ENCODE measurements at regions not wholly inside any gene's neighbourhood (a gene's known extent, or its start where the extent isn't known, plus 50 kb on each side); places are given as distances from the start of the nearest gene placed in this dataset.

DNA sequence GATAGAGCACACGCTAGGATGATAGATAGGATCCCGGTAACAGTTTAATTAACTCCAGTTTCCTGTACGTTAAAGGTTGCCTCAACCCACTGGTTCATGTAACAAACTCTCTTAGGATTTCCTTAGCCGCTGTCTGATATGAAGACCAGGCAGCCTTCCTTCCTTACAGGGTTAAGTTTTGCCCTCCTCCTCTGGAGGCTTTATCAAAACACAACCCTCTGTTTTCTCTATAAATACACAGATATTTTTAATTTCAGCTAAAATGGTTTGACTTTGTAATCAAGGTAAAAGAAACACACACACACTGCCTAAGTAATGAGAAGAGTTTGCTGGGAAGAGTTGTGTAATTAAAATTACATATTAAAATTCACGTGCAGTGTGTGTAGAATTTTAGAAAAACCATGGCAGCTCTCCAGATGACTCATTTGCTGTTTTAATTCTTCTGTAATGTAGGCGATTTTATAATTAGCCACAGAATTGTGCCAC, 369.8 kb downstream of the CSNK1G3 start:
- DNase-seq (ENCODE audit: low spot score) = no peak
- intact Hi-C loops (cut with DNase I) = loop anchor here in 1 of 2 donors (10.0 kb wide), 1 partner anchor 187 kb away; no protein-coding TSS in a partner anchor

DNA sequence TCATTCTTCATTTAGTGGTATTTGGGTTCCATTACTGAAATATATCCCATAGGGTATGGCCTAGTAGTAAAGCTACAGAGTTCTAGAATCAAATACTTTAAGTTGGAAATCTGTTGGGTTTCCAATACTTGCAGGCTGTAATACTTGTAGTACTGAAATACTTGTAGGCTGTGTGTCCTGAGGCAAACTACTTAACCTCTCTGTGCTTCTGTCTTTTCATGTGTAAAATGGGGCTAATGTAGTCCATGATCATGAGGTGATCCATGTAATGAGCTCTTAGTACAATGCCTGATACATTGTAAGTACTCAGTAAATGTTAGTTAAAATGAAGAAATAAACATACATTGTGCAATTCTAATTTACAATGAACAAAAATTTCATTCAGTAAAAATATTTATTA, 368.9 kb downstream of the CSNK1G3 start:
- DNase-seq (ENCODE audit: low spot score) = no peak
- intact Hi-C loops (cut with DNase I) = loop anchor here in 1 of 2 donors (10.0 kb wide), 1 partner anchor 186 kb away; no protein-coding TSS in a partner anchor

DNA sequence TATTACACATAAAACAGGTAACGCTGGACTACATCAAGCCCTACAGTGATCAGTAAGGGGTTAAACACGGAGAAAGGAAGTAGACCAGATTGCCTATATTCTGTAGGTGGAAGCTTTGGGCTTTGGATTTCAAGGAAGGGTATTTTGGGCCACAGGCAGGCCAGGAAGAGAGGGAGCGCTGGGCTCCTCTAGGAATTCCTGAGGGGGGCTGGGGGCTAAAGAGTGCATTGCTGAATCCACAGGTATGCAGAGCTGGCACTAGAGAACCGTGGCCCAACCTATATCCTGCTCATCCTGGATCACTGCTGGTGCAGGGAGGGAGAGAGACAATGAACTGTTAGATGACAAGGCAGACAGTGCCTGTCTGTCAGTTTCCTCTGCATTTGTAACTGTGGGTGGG, 367.1 kb downstream of the CSNK1G3 start:
- intact Hi-C loops (cut with DNase I) = no loop called here
- DNase-seq (ENCODE audit: low spot score) = no peak

DNA sequence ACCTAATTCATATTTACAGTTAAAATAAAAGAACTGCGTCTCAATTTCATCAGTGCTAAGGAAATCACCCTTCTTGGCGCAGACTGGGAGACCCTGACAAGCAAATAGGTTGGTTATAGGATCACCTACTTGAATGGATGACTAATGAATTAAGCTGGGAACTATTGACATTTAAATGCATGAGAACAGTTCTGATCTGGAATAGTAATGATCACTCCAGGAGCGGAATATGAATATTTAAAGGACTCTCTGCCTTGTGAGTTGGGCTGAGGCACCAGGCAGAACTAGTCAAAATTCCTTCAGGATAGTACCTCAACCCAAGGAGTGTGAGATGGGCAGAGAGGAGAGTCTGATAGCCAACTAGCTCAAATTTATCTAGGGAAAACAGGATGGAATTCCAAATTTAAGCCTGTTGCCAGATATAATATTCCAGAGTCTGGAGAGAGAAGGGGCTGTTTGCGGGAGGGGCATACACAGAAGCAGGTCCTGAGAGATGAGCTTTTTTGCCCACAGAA, 364.4 kb downstream of the CSNK1G3 start:
- intact Hi-C loops (cut with DNase I) = no loop called here
- DNase-seq (ENCODE audit: low spot score) = no peak

DNA sequence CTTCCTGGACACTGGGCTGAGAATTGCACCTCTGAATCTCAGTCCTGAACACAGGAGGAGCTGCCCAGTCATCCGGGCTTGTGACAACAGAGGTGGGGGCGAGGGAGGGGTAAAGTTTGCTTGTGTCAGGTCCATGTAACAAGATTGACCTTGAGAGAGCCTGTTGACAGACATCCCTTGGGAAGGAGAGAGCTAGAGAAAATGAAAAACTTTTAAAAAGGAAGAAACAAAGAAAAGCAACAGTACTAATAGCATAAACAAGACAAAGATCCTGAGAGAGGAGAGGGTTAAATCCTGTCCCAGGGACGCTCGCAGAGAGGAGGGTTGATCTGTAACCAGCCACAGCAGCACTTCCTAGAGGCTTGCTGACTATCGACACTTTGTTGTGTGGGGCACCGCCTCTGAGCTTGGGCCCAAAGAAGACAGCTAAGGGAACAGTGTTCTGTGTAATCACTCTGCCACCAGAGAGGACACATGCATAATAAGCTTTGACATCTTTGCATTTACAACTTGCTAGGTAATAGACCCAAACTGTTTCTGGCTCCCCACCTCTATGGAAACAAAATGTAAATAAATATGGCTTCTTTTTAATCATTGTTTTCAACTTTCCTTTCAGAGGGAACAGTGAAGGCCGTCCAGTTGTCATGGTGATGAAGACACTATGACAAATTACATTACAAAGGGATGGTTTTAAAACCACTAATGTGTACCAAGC, 363.7 kb downstream of the CSNK1G3 start:
- intact Hi-C loops (cut with DNase I) = no loop called here
- no peak for DNase-seq (ENCODE audit: low spot score)

DNA sequence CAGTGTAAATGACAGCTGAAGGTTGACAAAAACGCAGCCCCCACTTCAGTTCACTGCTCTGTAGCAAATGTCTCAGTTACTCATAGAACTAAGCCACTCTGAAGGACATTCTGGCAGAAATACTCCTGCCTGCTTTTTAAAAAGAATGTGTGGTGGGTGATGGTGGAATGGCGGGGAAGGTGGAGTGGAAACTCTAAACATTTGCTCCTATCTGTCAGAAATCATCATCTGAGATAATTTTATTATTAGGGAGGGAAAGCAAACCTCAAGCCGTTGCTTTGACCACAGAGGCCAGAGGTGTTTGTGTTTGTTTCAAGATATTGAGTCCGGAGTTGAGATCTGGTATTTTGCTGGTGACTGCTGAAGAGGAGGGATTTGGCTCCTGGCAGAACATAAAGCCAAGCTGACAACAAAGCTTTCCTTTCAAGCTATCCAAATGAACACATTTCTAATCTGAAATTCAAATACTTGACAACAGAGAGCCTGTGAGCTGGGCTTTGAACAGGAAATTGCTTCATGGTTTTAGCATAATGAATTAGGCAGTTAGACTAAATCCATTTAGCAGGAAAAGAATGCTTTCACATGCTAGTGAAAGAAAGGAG, 362.7 kb downstream of the CSNK1G3 start:
- intact Hi-C loops (cut with DNase I) = no loop called here
- DNase-seq (ENCODE audit: low spot score) = no peak

DNA sequence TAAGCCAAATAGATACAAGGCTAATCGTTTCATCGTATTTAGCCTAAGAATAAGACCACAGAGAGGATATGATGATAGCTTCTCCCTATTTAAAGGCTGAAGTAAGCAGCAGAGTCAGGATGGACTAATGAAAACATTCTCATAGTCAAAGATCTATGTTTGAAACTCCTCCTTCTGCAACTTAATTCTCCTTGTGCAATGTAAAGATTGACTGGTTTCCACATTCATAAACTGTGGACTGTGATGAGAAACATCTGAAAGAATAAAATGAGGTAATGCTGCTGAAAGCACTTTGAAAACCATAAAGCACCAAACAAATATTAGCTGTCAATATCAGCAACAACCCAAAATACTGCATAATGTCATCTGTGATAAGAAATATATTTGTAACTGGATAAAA, 361.9 kb downstream of the CSNK1G3 start:
- DNase-seq (ENCODE audit: low spot score) = no peak
- intact Hi-C loops (cut with DNase I) = no loop called here

- intact Hi-C loops (cut with DNase I) = no loop called here
- no peak for DNase-seq (ENCODE audit: low spot score)
Measured at GRCh38 chr5:123871373-123871772, 359.4 kb downstream of the CSNK1G3 start.

DNA sequence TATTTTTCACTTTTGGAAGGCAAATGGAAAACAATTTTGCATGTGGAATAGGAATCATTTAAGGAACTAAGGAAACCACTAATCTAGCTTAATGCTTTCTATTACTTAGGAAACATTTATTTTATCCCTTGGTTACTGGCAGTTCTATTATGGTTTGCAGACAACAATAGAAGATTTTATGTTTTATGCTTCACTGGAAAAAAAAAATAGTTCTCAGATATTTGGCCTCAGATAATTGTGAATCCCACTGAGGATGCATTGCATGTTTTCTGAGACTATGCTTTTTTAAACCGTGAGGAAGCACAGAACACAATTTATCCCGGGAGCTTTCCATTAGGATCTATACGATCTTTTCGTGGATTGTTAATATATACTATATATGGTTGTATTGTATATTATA, 356.9 kb downstream of the CSNK1G3 start:
- intact Hi-C loops (cut with DNase I) = no loop called here
- no peak for DNase-seq (ENCODE audit: low spot score)

DNA sequence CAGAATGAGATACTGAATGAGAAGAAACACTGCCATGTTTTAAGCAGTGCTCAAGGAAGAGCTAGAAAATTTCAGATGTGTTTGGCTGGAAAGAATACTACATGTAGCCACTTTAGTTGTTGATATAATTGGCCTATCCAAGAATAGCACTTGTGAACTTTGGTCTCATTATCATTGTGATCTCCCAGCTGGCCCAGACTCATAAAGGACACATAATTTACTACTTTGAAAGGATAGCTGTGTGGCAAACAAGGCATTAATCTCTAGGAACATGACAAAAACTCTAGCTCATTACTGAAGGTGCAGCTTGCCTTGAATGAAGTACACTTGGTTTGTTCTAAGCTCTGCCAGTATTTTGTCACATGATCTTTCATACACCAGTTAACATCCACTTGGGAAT, 356.3 kb downstream of the CSNK1G3 start:
- DNase-seq (ENCODE audit: low spot score) = no peak
- intact Hi-C loops (cut with DNase I) = no loop called here

DNA sequence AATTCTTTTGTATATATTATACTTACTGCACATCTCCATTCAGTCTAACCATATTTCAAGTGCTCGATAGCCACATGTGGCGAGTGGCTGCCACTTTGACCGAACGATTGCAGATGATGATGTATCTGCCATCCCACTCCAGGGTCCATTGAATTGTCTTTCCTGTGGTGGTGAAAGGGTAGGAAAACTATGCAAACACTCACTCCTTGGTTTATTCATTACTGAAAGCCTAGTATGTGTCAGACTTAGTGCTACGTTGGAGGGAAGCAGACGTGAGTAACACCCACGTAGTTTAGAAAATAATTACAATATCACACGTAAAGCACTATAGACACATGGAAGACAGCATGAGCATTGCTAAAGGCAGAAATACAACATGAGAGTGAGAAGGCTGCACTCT, 353.7 kb downstream of the CSNK1G3 start:
- intact Hi-C loops (cut with DNase I) = no loop called here
- no peak for DNase-seq (ENCODE audit: low spot score)

DNA sequence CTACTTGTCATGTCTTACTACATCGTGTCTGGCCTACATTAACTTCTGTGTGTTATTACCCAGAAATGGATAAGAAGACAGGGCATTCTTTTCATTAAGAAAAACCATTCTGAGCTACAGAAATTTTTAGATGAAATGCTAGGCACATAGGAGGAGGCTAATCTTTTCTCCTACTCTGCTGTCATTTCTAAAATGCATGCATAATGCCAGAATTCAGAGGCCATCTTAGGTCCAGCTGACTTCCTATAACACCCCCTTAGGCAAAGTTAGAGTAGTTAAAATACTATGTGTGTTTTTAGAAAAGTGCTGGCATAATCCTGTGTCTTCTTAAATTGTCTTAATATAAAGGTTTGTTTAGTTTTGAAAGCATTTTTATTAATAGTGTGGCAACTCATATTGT, 352.6 kb downstream of the CSNK1G3 start:
- no peak for DNase-seq (ENCODE audit: low spot score)
- intact Hi-C loops (cut with DNase I) = no loop called here

DNA sequence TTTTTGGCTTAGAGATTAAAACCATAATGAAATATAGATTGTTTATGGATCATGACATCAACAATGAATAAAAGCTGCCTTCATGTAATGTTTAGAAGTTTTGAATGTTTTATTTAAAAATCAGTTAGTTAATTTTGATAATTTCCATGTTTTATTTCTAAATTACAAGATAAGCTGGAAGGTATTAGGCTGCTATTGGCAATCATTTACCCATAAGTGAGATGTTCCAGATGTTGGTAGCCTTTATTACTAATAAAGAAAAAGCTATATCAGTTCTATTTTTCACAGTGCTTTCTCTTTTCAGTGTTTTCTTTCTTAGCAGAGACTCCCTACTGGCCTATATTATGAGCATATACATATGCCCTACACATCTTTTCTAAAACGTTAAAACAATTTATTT, 347.0 kb downstream of the CSNK1G3 start:
- DNase-seq (ENCODE audit: low spot score) = no peak
- intact Hi-C loops (cut with DNase I) = no loop called here

DNA sequence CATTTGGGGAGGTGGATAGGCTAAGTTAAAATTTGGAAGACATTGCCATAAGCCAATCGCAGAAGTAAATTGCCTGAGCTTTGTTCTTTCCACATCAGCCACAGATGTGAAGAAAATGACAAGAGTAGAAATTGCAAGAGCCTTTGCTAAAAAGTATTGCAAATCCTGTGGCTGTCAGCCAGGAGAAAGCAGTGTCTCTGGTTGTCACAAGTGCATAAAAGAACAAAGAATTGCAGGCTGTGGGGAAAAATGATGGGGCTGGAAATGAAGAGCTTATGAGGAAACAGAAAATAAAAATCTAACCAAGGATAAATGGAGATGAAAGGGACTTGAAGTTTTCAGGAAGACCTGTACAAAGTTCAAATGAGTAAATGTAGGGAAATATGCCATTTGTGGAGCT, 344.8 kb downstream of the CSNK1G3 start:
- intact Hi-C loops (cut with DNase I) = no loop called here
- no peak for DNase-seq (ENCODE audit: low spot score)

DNA sequence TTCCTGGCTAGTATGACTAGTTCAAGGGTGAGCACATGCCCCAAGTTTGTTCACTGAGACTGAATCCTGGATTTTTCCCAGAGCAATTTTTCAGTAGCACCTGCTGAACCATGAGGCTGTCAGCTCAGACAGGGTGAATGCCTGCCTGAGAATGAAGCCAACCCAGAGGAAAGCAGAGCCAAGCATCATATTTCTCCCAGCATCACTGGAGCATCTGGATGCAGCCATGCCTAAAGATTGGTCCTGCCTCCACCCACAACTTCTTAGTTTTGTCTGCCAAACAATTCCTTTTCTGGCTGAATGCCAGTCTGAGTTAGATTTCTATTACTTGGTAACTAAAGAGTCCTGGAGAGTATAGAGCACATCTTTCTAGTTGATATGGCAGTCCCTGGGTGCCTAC, 343.6 kb downstream of the CSNK1G3 start:
- DNase-seq (ENCODE audit: low spot score) = no peak
- intact Hi-C loops (cut with DNase I) = no loop called here

GRCh38 chr5:123845356-123846100, 333.6 kb downstream of the CSNK1G3 start:
- intact Hi-C loops (cut with DNase I) = no loop called here

DNA sequence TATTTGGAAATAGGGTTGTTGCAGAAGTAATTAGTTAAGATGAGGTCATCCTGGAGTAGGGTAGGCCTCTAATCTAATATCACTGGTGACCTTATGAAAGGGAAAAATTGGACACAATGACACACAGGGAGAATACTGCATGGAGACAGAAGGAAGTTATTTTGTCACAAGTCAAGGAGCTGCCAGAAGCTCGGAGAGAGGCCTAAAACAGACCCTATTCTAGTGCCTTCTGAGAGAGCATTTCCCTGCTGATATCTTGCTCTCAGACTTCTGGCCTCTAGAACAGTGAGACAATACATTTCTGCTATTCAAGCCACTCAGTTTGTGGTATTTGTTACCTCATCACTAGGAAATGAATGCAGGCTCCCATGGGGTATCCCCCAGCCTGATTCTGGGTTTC, 332.9 kb downstream of the CSNK1G3 start:
- DNase-seq (ENCODE audit: low spot score) = no peak
- intact Hi-C loops (cut with DNase I) = no loop called here

More at GRCh38 chr5:123845356-123846100, 333.6 kb downstream of the CSNK1G3 start:
- no peak for DNase-seq (ENCODE audit: low spot score)

GRCh38 chr5:123835421-123835820, 323.4 kb downstream of the CSNK1G3 start:
- intact Hi-C loops (cut with DNase I) = no loop called here
- DNase-seq (ENCODE audit: low spot score) = no peak

DNA sequence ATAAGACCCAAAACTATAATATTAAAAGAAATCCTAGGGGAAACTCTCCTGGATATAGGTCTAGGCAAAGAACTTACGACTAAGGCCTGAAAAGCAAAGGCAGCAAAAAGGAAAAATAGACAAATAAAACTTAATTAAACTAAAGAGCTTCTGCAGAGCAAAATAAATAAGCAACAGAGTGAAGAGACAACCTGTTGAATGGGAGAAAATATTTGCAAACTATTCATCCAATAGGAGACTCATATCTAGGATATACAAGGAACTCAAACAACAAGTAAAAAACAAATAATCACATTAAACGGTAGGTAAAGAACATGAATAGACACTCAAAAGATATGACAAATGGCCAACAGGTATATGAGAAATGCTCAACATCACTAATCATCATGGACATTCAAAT, 318.6 kb downstream of the CSNK1G3 start:
- intact Hi-C loops (cut with DNase I) = no loop called here
- no peak for DNase-seq (ENCODE audit: low spot score)

GRCh38 chr5:123827811-123828210, 315.8 kb downstream of the CSNK1G3 start:
- intact Hi-C loops (cut with DNase I) = no loop called here
- no peak for DNase-seq (ENCODE audit: low spot score)
